T-cell (primary cell): ENCODE measurements at regions not wholly inside any gene's neighbourhood (a gene's known extent, or its start where the extent isn't known, plus 50 kb on each side); places are given as distances from the start of the nearest gene placed in this dataset.

Source experiments
- ATAC-seq, 4 experiments: fragments of 200-7000 bp in 3 of 4; fragments of 150-1000 bp in 1 of 4; cut with Tn5 transposase; replicated peaks in 1 of 4; 1 replicate in 3 of 4; 2 replicates in 1 of 4; pipeline ENCODE4 v1.10.0; 2021; ENCODE audit warnings: moderate library complexity in 3 of 4, mild to moderate bottlenecking in 2 of 4, moderate number of reproducible peaks in 1 of 4
- CTCF ChIA-PET, 2 donors: fragments of 300-600 bp; sonication (Branson Sonifier 250); formaldehyde crosslinking; loops; one replicate each; lab custom pipeline; 2022; ENCODE audit warnings: antibody characterized with exemption in 2 of 2; lab: Charles Lee
- POLR2A ChIA-PET, 2 donors: fragments of 300-600 bp; sonication (Branson Sonifier 250); formaldehyde crosslinking; loops; one replicate each; lab custom pipeline; 2022; ENCODE audit warnings: antibody characterized with exemption in 2 of 2; lab: Charles Lee
- DNase-seq, 35 experiments: peaks; one replicate each; pipeline versions ENCODE4 v3.0.0 to v3.0.0-alpha.2; 2013 to 2023
- H3K27ac ChIP-seq: one replicate; pipeline ENCODE4 v1.5.1; 2013; ENCODE audit warnings: low read length
- H3K27me3 ChIP-seq, 2 experiments: replicated peaks in 1 of 2; 1 replicate in 1 of 2; 2 replicates in 1 of 2; pipeline versions ENCODE4 v1.6.1 to v1.7.0; 2013; ENCODE audit warnings: low read length in 1 of 2, mixed read lengths in 1 of 2; ENCODE audit not compliant: control insufficient read depth in 2 of 2, insufficient read depth in 2 of 2; ENCODE audit errors: extremely low read depth in 1 of 2
- H3K36me3 ChIP-seq, 2 donors: 1 replicate in 1 of 2; 2 replicates in 1 of 2; pipeline versions ENCODE4 v1.6.1 to v1.7.0; 2013; ENCODE audit warnings: low read length in 1 of 2; ENCODE audit not compliant: control insufficient read depth in 2 of 2, insufficient read depth in 1 of 2; ENCODE audit errors: extremely low read depth in 1 of 2
- H3K4me1 ChIP-seq, 2 experiments: 1 replicate in 1 of 2; 2 replicates in 1 of 2; pipeline versions ENCODE4 v1.6.1 to v1.7.0; 2013; ENCODE audit warnings: low read length in 2 of 2, mixed read lengths in 1 of 2; ENCODE audit not compliant: insufficient read depth in 2 of 2, control insufficient read depth in 1 of 2; ENCODE audit errors: extremely low read depth in 1 of 2
- H3K4me3 ChIP-seq, 2 donors: 1 replicate in 1 of 2; 2 replicates in 1 of 2; pipeline versions ENCODE4 v1.5.1 to v1.7.0; 2013; ENCODE audit warnings: mild to moderate bottlenecking in 2 of 2, low read length in 1 of 2, moderate library complexity in 1 of 2; ENCODE audit not compliant: control insufficient read depth in 1 of 2; ENCODE audit errors: extremely low read depth in 1 of 2
- H3K9me3 ChIP-seq: 2 replicates; pipeline ENCODE4 v1.7.0; 2013
- H3K27ac Mint-ChIP-seq, 2 donors: one replicate each; pipeline ENCODE4 v1.8.0; 2020 to 2021; ENCODE audit warnings: mild to moderate bottlenecking in 2 of 2, mixed read lengths in 2 of 2
- H3K27me3 Mint-ChIP-seq, 2 donors: one replicate each; pipeline ENCODE4 v1.8.0; 2021 to 2022; ENCODE audit warnings: mixed read lengths in 2 of 2
- H3K36me3 Mint-ChIP-seq: one replicate; pipeline ENCODE4 v1.8.0; 2021; ENCODE audit warnings: mixed read lengths
- H3K4me1 Mint-ChIP-seq, 3 donors: one replicate each; pipeline ENCODE4 v1.8.0; 2020 to 2022; ENCODE audit warnings: mixed read lengths in 3 of 3, mild to moderate bottlenecking in 1 of 3
- H3K4me3 Mint-ChIP-seq, 3 donors: one replicate each; pipeline ENCODE4 v1.8.0; 2020 to 2022; ENCODE audit warnings: mild to moderate bottlenecking in 3 of 3, mixed read lengths in 3 of 3, moderate library complexity in 3 of 3
- H3K9me3 Mint-ChIP-seq, 3 donors: one replicate each; pipeline ENCODE4 v1.8.0; 2020 to 2022; ENCODE audit warnings: mixed read lengths in 3 of 3
- WGBS: methylation state at CpG from one replicate; pipeline ENCODE4 v1.1.5; 2013; ENCODE audit warnings: missing lambda C conversion rate; ENCODE audit not compliant: insufficient coverage; 5-methylcytosine and 5-hydroxymethylcytosine counted together

- ChIA-PET CTCF (no interaction called here), POLR2A (no interaction called here)
- Histone ChIP-seq H3K27me3 (peaks cover 0 to 3% of the 10 kb centered on the region in 2 experiments), H3K27ac (no peak overlapping the region), H3K9me3 (no peaks in the 10 kb centered on the region), H3K4me3 (no peak overlapping the region), H3K36me3 (no peaks in the 10 kb centered on the region), H3K4me1 (no peaks in the 10 kb centered on the region)
- Mint-ChIP-seq H3K36me3 (no peaks in the 10 kb centered on the region), H3K4me3 (no peak overlapping the region), H3K27ac (no peak overlapping the region), H3K4me1 (no peaks in the 10 kb centered on the region), H3K9me3 (no peaks in the 10 kb centered on the region), H3K27me3 (no peaks in the 10 kb centered on the region)
- 82% methylated on average over 18 of the region's 19 CpGs for WGBS
- ATAC-seq: no peak
- no peak for DNase-seq
These were observed 159.6 kb downstream of the IRX2 start for GRCh38 chr5:2591777-2592453.

GRCh38 chr5:2588850-2589501, 162.5 kb downstream of the IRX2 start:
- H3K9me3 ChIP-seq: no peaks in the 10 kb centered on the region
- CTCF ChIA-PET: no interaction called here
- Mint-ChIP-seq H3K27me3 (no peaks in the 10 kb centered on the region), H3K4me3 (no peak overlapping the region), H3K4me1 (no peaks in the 10 kb centered on the region), H3K9me3 (peaks cover 0 to 4% (median 2%) of the 10 kb centered on the region in 3 donors), H3K36me3 (no peaks in the 10 kb centered on the region), H3K27ac (no peak overlapping the region)
- DNase-seq (no peak), ATAC-seq (no peak)
- no peaks in the 10 kb centered on the region for H3K4me1 ChIP-seq
- H3K27me3 ChIP-seq: peaks cover 0 to 2% of the 10 kb centered on the region in 2 experiments
- no peaks in the 10 kb centered on the region for H3K36me3 ChIP-seq
- no peak overlapping the region for H3K27ac ChIP-seq
- no peak overlapping the region for H3K4me3 ChIP-seq
- POLR2A ChIA-PET: no interaction called here
- 78% methylated on average over 5 of the region's 9 CpGs for WGBS

GRCh38 chr5:2587189-2588031, 164.1 kb downstream of the IRX2 start:
- no peak overlapping the region for H3K4me3 Mint-ChIP-seq
- no peak for DNase-seq
- Histone ChIP-seq H3K27me3 (no peaks in the 10 kb centered on the region), H3K9me3 (no peaks in the 10 kb centered on the region), H3K27ac (no peak overlapping the region), H3K4me3 (no peak overlapping the region), H3K4me1 (no peaks in the 10 kb centered on the region), H3K36me3 (no peaks in the 10 kb centered on the region)
- no peaks in the 10 kb centered on the region for H3K36me3 Mint-ChIP-seq
- H3K4me1 Mint-ChIP-seq: no peaks in the 10 kb centered on the region
- ChIA-PET CTCF (no interaction called here), POLR2A (no interaction called here)
- H3K27ac Mint-ChIP-seq: no peak overlapping the region
- WGBS: 74% methylated on average over 11 of the region's 15 CpGs
- no peak for ATAC-seq
- H3K27me3 Mint-ChIP-seq: no peaks in the 10 kb centered on the region
- peaks cover 0 to 4% (median 2%) of the 10 kb centered on the region in 3 donors for H3K9me3 Mint-ChIP-seq

- no peak for DNase-seq
- no peak overlapping the region for H3K4me3 Mint-ChIP-seq
- no peak overlapping the region for H3K27ac Mint-ChIP-seq
- H3K4me1 Mint-ChIP-seq: no peaks in the 10 kb centered on the region
- 85% methylated on average over 6 of the region's 9 CpGs for WGBS
- H3K36me3 Mint-ChIP-seq: no peaks in the 10 kb centered on the region
- ChIA-PET CTCF (no interaction called here), POLR2A (no interaction called here)
- H3K9me3 ChIP-seq: no peaks in the 10 kb centered on the region
- no peak overlapping the region for H3K4me3 ChIP-seq
- ATAC-seq: no peak
- no peaks in the 10 kb centered on the region for H3K27me3 ChIP-seq
- no peaks in the 10 kb centered on the region for H3K4me1 ChIP-seq
- H3K27ac ChIP-seq: no peak overlapping the region
- H3K36me3 ChIP-seq: no peaks in the 10 kb centered on the region
- peaks cover 6 to 10% (median 6%) of the 10 kb centered on the region in 3 donors for H3K9me3 Mint-ChIP-seq
- H3K27me3 Mint-ChIP-seq: no peaks in the 10 kb centered on the region
These were observed 165.3 kb downstream of the IRX2 start for GRCh38 chr5:2586016-2586715.

GRCh38 chr5:2584579-2585269, 166.8 kb downstream of the IRX2 start:
- no peaks in the 10 kb centered on the region for H3K4me1 ChIP-seq
- H3K9me3 ChIP-seq: no peaks in the 10 kb centered on the region
- POLR2A ChIA-PET: no interaction called here
- CTCF ChIA-PET: no interaction called here
- H3K36me3 Mint-ChIP-seq: no peaks in the 10 kb centered on the region
- no peaks in the 10 kb centered on the region for H3K4me1 Mint-ChIP-seq
- ATAC-seq (no peak), DNase-seq (no peak)
- 71% methylated on average over 3 of the region's 3 CpGs for WGBS
- no peak overlapping the region for H3K4me3 ChIP-seq
- H3K27ac Mint-ChIP-seq: no peak overlapping the region
- no peaks in the 10 kb centered on the region for H3K27me3 ChIP-seq
- H3K27ac ChIP-seq: no peak overlapping the region
- no peak overlapping the region for H3K4me3 Mint-ChIP-seq
- H3K36me3 ChIP-seq: no peaks in the 10 kb centered on the region
- peaks cover 6 to 10% (median 6%) of the 10 kb centered on the region in 3 donors for H3K9me3 Mint-ChIP-seq
- no peaks in the 10 kb centered on the region for H3K27me3 Mint-ChIP-seq

- WGBS: 95% methylated on average over 3 of the region's 4 CpGs
- CTCF ChIA-PET: no interaction called here
- H3K9me3 Mint-ChIP-seq: peaks cover 6 to 10% (median 6%) of the 10 kb centered on the region in 3 donors
These were observed 169.0 kb downstream of the IRX2 start for GRCh38 chr5:2582507-2582906.

More at GRCh38 chr5:2582507-2582906, 169.0 kb downstream of the IRX2 start:
- H3K27me3 ChIP-seq: peaks cover 0 to 3% of the 10 kb centered on the region in 2 experiments
- Mint-ChIP-seq H3K27ac (no peak overlapping the region), H3K36me3 (no peaks in the 10 kb centered on the region), H3K4me3 (no peak overlapping the region), H3K4me1 (no peaks in the 10 kb centered on the region), H3K27me3 (no peaks in the 10 kb centered on the region)
- ATAC-seq: no peak
- no peaks in the 10 kb centered on the region for H3K36me3 ChIP-seq
- no peak overlapping the region for H3K4me3 ChIP-seq
- no peak for DNase-seq
- no peak overlapping the region for H3K27ac ChIP-seq
- H3K9me3 ChIP-seq: no peaks in the 10 kb centered on the region
- H3K4me1 ChIP-seq: no peaks in the 10 kb centered on the region
- POLR2A ChIA-PET: no interaction called here
